Stimulated activated CD8-positive, alpha-beta memory T cell treated with anti-CD3 and anti-CD28 coated beads, Interleukin-2, amount 100 ng/mL, for 48 hours (primary cell): ENCODE measurements at regions not wholly inside any gene's neighbourhood (a gene's known extent, or its start where the extent isn't known, plus 50 kb on each side); places are given as distances from the start of the nearest gene placed in this dataset.
"Not testable (repeated sequence)": the region's sequence is repeated elsewhere in the genome, so short reads cannot be mapped to it uniquely, and the experiment has no call there.

Experiments
- DNase-seq, 2 donors: peaks; one replicate each; pipeline ENCODE4 v3.0.0-alpha.2; 2020; ENCODE audit warnings: low read depth in 2 of 2

DNA sequence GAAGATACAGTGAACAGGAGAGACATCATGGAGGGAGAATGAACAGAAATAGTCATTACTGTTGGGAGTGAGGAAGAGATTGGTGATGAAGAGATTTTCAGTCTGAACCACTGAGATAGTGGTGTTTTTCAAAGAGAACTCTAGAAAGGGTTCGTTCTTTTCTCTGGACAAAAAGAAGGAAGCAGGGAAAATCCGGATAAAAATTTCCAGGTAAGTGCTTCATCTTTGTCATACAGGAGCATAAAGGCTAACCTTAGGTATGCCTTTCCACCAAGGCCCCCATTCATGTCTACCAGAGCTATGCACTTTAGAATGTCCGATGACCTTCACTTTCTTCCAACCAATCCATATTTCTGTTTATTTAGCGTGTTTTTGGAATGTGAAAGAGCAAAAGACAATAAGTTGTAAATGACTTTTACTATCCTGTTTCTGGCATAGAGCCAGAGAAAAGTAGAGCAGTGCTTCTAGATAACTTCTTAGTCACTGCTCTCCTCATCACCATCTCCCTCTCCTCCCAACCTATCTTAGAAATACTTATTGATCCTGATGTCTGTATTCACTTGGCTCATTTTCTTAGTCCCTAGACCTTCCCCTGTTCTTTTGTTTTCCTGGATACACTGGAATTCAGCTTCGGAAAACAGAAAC lies 116.5 kb downstream of the TTC6 start:
- DNase-seq: no peak

DNA sequence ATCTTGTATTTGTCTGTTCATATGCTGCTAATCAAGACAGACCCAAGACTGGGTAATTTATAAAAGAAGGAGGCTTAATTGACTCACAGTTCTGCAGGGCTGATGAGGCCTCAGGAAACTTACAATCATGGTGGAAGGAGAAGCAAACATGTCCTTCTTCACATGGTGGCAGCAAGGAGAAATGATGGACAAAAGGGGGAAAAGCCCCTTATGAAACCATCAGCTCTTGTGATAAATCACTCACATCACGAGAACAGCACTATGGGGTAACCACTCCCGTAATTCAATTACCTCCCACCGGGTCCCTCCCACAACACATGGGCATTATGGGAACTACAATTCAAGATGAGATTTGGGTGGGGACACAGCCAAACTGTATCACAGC lies 117.0 kb downstream of the TTC6 start:
- DNase-seq: not testable (repeated sequence)

DNA sequence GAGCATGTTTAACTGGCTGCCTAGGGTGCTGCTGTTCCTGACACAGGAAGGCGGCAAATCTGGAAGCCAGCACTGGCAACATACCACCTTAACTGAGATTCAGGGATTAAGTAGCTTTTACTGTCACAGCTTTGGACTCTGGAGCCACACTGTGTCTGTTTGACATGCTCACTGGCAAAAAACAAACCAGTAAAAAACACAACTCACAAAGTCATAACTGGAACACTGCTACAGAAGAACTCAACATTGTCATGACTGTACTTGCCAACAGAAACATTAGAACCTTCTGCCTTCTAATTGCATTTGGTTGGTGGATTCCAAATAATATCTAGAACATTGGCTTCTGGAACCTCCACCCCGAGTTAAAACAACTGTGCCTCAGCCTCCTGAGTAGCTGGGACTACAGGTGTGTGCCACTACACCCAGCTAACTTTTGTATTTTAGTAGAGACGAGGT lies 117.6 kb downstream of the TTC6 start:
- no peak for DNase-seq

DNA sequence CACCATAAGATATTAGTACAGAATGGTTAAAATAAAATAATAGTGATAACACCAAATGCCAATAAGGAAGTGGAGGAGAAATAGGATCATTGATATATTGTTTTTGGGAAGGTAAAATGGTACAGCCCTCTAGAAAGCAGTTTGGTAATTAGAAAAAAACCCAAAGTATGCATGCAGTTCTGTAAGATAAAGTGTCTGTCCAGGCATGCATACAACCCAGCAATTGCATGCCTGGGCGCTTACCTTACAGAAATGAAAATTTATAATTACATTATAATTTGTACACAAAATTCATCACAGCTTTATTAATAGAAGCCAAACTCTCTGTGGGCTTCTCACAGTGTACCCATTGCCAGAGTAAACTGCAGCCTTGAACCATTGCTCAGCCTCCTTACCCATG lies 124.7 kb downstream of the TTC6 start:
- DNase-seq: no peak

DNA sequence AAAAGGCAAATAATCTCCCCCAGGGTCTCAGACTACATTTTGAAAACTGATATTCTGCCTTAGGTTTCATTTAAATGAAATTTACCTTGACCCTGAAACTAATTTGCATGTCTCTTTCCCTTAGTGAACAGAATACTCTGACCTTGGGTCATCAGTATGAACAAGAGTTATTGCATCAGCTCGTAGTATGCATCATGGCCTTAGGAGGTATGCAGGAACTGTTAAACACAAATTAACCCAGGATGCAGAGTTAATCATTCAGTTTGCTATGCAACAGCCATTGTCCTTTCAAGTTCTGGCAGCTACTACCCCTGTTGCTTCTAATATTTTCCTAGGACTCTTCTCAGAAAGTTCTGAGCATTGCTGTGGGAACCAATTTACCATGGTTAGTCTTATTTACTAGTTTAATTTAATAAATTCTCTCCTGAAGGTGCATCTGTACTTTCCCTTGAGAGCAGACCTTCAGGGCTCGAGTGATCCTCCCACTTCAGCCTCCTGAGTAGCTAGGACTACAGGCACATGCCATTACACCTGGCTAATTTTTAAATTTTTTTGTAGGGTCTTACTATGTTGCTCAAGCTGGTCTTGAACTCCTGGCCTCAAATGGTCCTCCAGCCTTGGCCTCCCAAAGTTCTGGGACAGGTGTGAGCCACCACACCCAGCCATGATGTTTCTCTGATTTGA lies 126.7 kb downstream of the TTC6 start:
- DNase-seq: no peak

DNA sequence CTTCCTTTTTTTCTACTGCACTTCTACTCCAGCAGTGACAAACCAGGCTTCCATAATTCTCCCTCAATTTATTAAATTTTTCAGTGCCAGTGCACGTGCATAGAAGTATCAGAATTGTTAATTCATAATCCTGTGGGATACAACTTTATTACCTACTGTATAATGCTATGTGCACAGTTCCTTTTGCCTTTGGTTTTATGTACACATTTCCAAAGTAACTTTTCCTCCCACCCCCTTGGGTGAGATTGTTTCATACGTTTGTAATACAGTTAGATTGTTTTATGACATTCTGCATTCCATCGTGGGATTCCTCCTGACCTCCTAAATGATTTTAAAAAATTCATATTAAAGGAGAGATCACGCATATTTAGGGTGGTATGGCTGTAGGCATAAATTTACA lies 128.1 kb downstream of the TTC6 start:
- DNase-seq: no peak

DNA sequence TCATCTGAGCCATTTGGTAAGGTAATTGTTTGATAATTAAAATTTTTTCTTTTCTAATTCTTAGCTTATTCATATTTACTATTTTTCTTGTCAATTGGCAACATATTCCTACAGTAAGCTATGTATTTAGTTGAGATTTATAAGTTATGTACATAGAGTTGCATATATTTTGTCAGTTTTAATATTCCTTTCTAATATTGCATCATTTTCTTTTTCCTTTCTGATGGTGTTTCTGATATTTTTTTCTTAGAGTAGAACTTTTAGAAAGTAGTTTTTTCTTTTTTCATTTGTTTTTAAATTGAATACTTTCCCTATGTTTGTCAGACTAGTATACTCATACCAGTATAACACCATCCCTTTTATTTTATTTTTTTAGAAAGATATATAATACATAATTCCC lies 131.3 kb downstream of the TTC6 start:
- DNase-seq: no peak

DNA sequence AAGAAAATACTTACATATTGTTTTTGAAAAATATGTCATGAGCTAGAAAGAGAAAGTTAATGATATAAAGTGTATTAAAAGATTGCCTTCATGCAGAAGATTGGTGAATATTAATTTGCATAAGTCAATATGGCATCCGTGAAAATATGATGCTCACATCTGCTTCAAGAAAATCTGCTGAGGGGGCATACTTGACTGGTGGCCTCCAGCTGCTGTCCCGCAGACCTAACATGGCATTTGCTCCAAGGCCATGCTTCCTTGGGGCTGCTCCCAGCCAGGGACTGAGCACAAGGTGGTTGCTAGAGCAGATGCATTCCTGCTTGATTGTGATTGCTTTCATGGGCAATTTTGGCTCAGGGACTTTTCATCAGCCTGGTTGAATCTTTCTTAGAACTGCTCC lies 133.8 kb downstream of the TTC6 start:
- DNase-seq: no peak

DNA sequence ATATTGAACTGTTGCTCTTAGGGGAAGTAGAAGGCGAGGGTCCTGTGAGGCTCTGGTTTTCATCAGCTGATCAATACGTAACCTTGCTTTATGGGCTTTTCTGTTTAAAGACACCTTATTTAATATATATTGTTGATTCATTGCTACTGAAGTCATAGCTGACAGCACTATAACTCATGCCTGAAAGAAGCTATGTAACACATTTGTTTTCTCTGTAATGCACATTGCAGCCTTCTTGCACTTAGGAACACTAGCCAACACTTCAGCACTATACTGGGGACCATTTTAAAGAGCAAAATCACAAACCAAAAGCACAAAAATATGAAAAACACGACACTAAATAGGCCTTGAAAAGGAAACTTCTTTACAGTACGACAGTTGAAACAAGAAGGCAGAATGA lies 135.7 kb downstream of the TTC6 start:
- DNase-seq: no peak

DNA sequence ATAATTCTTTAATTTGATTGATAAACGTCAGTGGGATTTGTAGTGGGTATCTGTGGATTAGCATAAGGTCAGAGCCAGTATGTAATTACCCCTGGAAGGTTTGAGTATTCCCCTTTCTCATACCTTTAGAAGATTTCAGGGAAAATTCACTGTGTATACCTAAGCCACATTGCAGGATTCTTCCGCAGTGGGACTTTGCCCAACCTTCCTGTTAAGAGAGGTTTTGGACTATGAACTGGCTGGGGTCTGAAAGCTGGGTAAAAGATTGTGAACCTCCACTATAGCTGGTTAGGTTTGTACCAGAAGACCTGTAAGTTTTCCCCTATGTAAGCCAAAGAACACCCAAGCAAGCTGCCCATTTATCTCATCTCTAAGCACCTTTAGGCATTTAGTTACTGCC lies 150.2 kb downstream of the TTC6 start:
- no peak for DNase-seq

DNA sequence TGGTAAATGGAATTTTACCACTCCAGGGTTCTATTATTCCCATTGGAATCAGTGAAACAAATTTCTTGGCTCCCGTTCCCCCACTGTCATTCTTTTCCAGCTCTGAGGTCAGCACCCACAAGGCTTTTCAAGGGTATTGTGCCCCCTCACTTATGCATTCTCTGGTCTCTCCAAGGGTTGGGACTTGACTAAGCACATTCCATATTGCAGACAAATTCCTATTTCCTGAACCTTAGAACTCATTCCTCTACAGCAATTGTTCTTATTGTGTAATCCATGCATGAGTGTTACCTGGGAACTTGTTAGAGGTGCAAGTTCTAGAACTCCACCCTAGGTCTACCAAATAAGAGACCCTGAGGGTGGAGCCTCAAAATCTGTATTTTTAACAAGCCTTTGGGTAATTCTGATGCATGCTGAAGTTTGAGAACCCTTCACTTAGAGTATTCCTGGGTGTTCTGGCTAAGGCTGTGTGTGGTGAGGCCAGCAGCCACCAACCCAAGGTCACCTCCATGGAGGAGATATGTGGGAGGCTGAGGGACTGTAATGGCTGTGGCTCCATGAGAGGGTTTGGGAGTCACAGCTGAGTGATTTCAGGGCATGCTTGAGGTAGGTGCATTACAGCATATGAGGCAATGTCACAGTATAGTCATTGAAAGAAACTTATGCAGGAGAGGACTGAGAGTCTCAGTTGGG lies 150.9 kb downstream of the TTC6 start:
- no peak for DNase-seq

DNA sequence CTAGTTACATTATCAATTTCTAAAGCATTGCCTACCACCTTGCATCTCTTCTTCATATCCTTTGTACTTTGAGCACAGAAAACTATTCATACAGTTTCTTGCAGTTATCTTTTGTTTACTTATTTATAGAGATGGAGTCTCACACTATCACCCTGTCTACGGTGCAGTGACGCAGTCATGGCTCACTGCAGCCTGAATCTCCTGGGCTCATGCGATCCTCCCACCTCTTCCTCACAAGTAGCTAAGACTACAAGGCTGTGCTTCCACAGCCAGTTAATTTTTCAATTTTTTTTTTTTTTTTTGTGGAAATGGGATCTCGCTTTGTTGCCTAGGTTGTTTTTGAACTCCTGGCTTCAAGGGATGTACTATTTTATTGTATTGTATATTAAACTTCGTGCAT lies 158.0 kb downstream of the TTC6 start:
- DNase-seq: no peak

DNA sequence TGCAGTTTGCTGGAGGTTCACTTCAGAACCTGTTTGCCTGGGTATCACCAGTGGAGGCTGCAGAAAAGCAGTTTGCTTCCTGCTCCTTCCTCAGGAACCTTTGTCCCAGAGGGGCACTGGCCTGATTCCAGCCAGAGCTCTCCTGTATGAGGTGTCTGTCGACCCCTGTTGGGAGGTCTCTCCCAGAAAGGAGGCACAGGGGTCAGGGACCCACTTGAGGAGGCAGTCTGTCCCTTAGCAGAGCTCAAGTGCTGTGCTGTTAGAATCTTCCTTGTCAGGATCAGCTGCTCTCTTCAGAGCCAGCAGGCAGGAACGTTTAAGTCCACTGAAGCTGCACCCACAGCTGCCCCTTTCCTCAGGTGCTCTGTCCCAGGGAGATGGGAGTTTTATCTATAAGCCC lies 164.8 kb downstream of the TTC6 start:
- not testable (repeated sequence) for DNase-seq

DNA sequence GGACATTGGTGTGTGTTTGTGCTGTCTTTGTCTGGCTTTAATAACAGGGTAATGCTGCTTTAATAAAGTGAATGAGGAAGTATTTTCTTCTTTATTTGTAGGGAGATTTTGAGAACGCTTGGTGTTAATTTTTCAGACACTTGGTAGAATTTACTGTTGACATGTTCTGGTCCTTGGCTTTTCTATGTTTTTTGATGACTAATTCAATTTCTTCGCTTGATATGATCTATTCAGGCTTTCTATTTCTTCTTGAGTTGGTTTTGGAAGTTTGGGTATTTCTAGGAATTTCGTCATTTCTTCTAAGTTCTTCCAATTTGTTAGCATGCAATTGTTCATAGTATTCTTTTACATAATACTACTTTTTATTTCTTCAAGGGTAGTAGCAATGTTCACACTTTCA lies 167.8 kb downstream of the TTC6 start:
- DNase-seq: no peak

DNA sequence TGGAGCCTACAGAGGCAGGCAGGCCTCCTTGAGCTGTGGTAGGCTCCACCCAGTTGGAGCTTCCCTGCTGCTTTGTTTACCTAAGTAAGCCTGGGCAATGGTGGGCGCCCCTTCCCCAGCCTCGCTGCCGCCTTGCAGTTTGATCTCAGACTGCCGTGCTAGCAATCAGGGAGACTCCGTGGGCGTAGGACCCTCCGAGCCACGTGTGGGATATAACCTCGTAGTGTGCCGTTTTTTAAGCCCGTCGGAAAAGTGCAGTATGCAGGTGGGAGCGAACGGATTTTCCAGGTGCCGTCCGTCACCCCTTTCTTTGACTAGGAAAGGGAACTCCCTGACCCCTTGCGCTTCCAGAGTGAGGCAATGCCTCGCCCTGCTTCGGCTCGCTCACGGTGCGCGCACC lies 176.9 kb downstream of the TTC6 start:
- not testable (repeated sequence) for DNase-seq

DNA sequence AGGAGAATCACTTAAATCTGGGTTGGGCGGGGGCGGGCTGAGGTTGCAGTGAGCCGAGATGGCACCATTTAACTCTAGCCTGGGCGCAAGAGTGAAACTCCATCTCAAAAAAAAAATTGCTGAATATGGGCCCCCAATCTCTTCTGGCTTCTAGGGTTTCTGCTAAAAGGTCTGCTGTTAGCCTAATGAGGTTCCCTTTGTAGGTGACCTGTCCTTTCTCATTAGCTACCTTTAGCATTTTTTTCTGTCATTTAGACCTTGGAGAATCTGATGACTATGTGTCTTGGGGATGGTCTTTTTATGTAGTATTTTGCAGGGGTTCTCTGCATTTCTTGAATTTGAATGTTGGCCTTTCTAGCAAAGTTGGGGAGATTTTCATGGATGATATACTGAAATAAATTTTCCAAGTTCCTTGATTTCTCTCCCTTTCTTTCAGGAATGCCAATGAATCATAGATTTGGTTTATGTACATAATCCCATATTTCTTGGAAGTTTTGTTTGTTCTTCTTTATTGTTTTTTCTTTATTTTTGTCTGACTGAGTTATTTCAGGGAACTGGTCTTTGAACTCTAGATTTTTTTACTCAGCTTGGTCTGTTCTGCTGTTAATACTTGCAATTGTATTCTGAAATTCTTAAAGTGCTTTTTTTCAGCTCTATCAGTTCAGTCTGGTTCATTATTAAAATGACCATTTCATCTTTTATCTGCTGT lies 181.5 kb downstream of the TTC6 start:
- no peak for DNase-seq

DNA sequence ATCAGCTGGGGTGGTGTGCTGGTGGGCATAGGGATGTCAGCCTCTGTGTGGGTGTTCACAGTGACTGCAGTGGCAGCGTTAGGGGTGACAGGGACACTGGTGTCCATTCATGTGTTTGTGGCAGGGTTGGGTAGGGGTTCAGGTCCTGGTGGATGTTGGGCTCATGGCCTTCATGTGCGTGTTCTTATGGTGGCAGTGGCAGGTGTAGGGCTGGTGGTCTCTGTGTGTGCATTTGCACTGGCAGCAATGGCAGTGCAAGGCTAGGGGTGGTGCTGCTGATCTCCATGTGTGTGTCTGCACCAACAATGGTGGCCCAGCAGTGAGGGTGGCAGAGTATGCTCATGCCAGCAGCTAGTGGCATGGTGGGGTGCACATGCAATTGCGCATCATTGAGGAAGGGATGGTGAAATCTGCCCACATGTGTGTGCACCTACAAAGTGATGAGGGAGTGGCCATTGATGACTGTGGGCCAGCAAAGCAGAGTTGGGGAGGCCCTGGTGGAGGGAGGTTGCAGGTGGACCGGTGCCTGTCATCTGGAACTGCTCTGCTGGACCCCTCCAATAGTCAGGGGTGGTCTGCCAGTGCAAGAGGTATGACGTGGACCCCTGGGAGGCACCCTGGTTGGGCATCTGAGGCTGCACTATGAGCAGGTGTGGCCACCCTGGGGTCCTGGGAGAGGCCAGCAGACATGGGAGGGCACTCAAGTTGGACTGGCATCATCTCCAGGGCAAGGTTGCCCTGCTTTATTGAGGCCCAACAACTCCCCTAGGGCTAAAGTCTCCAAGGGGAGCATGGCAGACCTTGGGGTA lies 182.9 kb downstream of the TTC6 start:
- DNase-seq: no peak

DNA sequence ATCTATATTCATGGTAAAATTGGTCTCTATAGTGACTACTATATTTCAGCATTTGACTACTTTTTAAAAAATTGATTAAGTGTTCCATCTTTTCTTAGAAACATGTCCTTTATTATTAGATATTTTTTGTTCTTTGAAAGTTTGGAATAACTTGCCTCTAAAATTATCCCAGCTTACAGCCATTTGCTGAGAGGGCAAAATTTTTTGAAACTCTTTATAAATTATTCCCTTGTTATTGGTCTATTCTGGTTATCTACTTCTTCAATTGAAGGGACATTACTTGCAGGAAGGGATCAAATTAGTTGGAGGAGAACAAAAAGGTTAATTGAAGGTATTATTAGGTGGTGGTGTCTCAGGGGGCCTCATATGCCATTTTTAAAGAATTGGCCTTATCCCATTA lies 184.1 kb downstream of the TTC6 start:
- no peak for DNase-seq

DNA sequence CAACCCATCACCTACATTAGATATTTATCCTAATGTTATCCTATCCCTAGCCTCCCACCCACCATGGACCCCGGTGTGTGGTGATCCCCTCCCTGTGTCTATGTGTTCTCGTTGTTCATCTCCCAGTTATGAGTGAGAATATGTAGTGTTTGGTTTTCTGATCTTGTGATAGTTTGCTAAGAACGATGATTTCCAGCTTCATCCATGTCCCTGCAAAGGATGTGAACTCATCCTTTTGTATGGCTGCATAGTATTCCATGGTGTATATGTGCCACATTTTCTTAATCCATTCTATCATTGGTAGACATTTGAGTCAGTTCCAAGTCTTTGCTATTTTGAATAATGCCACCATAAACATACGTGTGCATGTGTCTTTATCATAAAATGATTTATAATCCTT lies 185.3 kb downstream of the TTC6 start:
- DNase-seq: not testable (repeated sequence)

DNA sequence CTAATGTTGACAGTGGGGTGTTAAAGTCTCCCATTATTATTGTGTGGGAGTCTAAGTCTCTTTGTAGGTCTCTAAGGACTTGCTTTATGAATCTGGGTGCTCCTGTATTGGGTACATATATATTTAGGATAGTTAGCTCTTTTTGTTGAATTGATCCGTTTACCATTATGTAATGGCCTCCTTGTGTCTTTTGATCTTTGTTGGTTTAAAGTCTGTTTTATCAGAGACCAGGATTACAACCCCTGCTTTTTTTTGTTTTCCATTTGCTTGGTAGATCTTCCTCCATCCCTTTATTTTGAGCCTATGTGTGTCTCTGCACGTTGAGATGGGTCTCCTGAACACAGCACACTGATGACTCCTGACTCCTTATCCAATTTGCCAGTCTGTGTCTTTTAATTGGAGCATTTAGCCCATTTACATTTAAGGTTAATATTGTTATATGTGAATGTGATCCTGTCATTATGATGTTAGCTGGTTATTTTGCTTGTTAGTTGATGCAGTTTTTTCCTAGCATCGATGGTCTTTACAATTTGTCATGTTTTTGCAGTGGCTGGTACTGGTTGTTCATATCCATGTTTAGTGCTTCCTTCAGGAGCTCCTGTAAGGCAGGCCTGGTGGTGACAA lies 188.9 kb downstream of the TTC6 start:
- not testable (repeated sequence) for DNase-seq

DNA sequence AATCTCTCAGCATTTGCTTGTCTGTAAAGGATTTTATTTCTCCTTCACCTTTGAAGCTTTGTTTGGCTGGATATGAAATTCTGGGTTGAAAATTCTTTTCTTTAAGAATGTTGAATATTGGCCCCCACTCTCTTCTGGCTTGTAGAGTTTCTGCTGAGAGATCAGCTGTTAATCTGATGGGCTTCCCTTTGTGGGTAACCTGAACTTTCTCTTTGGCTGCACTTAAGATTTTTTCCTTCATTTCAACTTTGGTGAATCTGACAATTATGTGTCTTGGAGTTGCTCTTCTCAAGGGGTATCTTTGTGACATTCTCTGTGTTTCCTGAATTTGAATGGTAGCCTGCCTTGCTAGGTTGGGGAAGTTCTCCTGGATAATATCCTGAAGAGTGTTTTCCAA lies 189.4 kb downstream of the TTC6 start:
- DNase-seq: not testable (repeated sequence)
